Effector memory CD8-positive, alpha-beta T cell (primary cell): ENCODE measurements at regions not wholly inside any gene's neighbourhood (a gene's known extent, or its start where the extent isn't known, plus 50 kb on each side); places are given as distances from the start of the nearest gene placed in this dataset.

Source experiments
- ATAC-seq: fragments of 150-1000 bp; cut with Tn5 transposase; replicated peaks from 2 replicates; pipeline ENCODE4 v1.10.0; 2021; ENCODE audit warnings: mild to moderate bottlenecking, moderate library complexity
- DNase-seq, 3 experiments: peaks; one replicate each; pipeline ENCODE4 v3.0.0; 2021
- H3K27ac Mint-ChIP-seq, 2 donors: one replicate each; pipeline ENCODE4 v1.8.0; 2022; ENCODE audit warnings: mild to moderate bottlenecking in 2 of 2, mixed read lengths in 2 of 2, moderate library complexity in 2 of 2
- H3K27me3 Mint-ChIP-seq, 2 donors: one replicate each; pipeline ENCODE4 v1.8.0; 2022; ENCODE audit warnings: mixed read lengths in 2 of 2
- H3K36me3 Mint-ChIP-seq: one replicate; pipeline ENCODE4 v1.8.0; 2022; ENCODE audit warnings: mild to moderate bottlenecking, moderate library complexity, mixed read lengths; ENCODE audit not compliant: insufficient read depth
- H3K4me1 Mint-ChIP-seq, 2 donors: one replicate each; pipeline ENCODE4 v1.8.0; 2022; ENCODE audit warnings: low read depth in 2 of 2, mixed read lengths in 2 of 2
- H3K4me3 Mint-ChIP-seq, 2 donors: one replicate each; pipeline ENCODE4 v1.8.0; 2022; ENCODE audit warnings: mild to moderate bottlenecking in 2 of 2, mixed read lengths in 2 of 2, moderate library complexity in 2 of 2
- H3K9me3 Mint-ChIP-seq, 2 donors: one replicate each; pipeline ENCODE4 v1.8.0; 2022; ENCODE audit warnings: mixed read lengths in 2 of 2

- Mint-ChIP-seq H3K9me3 (peaks cover 0 to 7% of the 10 kb centered on the region in 2 donors), H3K4me1 (no peaks in the 10 kb centered on the region), H3K27ac (no peak overlapping the region), H3K4me3 (no peak overlapping the region), H3K36me3 (no peaks in the 10 kb centered on the region), H3K27me3 (peaks cover 9 to 16% of the 10 kb centered on the region in 2 donors)
- ATAC-seq (no peak), DNase-seq (no peak)
These were observed 53.8 kb upstream of the DNAH5 start for GRCh38 chr5:13998254-13998653.

DNA sequence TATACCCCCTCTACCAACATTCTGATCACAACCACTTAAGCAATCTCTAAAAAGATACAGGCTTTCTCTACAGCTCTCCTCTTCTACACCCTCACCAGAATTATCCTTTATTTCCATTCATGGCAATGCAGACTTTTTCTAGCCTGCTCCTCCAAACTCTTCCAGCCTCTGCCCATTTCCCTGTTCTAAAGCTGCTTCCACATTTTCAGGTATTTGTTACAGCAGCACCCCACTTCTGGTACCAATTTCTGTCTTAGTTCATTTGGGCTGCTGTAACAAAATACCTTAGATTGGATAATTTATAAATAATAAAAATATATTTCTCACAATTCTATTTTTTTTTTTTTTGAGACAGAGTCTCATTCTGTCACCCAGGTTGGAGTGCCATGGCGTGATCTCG, 53.0 kb upstream of the DNAH5 start:
- Mint-ChIP-seq H3K27me3 (peaks cover 9 to 16% of the 10 kb centered on the region in 2 donors), H3K9me3 (peaks cover 0 to 7% of the 10 kb centered on the region in 2 donors), H3K27ac (no peak overlapping the region), H3K4me3 (no peak overlapping the region), H3K36me3 (no peaks in the 10 kb centered on the region), H3K4me1 (no peaks in the 10 kb centered on the region)
- no peak for ATAC-seq
- DNase-seq, result no peak

GRCh38 chr5:13994621-13995253, 50.2 kb upstream of the DNAH5 start:
- DNase-seq (no peak), ATAC-seq (no peak)
- no peak overlapping the region for H3K4me3 Mint-ChIP-seq
- H3K27ac Mint-ChIP-seq, result no peak overlapping the region
- no peaks in the 10 kb centered on the region for H3K36me3 Mint-ChIP-seq
- no peaks in the 10 kb centered on the region for H3K4me1 Mint-ChIP-seq
- H3K9me3 Mint-ChIP-seq, result peaks cover 0 to 7% of the 10 kb centered on the region in 2 donors
- H3K27me3 Mint-ChIP-seq, result peaks cover 11 to 13% of the 10 kb centered on the region in 2 donors
